LNCaP clone FGC (cell line): ENCODE measurements at regions not wholly inside any gene's neighbourhood (a gene's known extent, or its start where the extent isn't known, plus 50 kb on each side); places are given as distances from the start of the nearest gene placed in this dataset.
A peak's percentile ranks its signal among the peaks of the same experiment; 100 is the strongest.

ENCODE experiments used
- DNase-seq: peaks from one replicate; pipeline ENCODE4 v3.0.0-alpha.2; 2011; ENCODE audit warnings: low read depth
- H3K4me3 ChIP-seq: 2 replicates; pipeline ENCODE4 v1.5.1; 2011; ENCODE audit warnings: mild to moderate bottlenecking, low read depth, low read length, control low read depth
- TF ChIP-seq, protein P1 (sequence below): IDR thresholded peaks from 2 replicates; pipeline ENCODE4 v1.5.1; 2012; ENCODE audit warnings: mild to moderate bottlenecking; ENCODE audit not compliant: control insufficient read depth, insufficient read depth; ENCODE audit errors: extremely low read depth

- TF ChIP-seq, protein P1, sequence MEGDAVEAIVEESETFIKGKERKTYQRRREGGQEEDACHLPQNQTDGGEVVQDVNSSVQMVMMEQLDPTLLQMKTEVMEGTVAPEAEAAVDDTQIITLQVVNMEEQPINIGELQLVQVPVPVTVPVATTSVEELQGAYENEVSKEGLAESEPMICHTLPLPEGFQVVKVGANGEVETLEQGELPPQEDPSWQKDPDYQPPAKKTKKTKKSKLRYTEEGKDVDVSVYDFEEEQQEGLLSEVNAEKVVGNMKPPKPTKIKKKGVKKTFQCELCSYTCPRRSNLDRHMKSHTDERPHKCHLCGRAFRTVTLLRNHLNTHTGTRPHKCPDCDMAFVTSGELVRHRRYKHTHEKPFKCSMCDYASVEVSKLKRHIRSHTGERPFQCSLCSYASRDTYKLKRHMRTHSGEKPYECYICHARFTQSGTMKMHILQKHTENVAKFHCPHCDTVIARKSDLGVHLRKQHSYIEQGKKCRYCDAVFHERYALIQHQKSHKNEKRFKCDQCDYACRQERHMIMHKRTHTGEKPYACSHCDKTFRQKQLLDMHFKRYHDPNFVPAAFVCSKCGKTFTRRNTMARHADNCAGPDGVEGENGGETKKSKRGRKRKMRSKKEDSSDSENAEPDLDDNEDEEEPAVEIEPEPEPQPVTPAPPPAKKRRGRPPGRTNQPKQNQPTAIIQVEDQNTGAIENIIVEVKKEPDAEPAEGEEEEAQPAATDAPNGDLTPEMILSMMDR, result no peak
- no peak overlapping the region for H3K4me3 ChIP-seq
- DNase-seq, result no peak
Measured at GRCh38 chr15:46297766-46298165, 662.9 kb downstream of the SQOR start.

GRCh38 chr15:46300716-46301115 lies 665.9 kb downstream of the SQOR start:
- DNase-seq, result no peak
- no peak overlapping the region for H3K4me3 ChIP-seq
- TF ChIP-seq, protein P1, result no peak

DNA sequence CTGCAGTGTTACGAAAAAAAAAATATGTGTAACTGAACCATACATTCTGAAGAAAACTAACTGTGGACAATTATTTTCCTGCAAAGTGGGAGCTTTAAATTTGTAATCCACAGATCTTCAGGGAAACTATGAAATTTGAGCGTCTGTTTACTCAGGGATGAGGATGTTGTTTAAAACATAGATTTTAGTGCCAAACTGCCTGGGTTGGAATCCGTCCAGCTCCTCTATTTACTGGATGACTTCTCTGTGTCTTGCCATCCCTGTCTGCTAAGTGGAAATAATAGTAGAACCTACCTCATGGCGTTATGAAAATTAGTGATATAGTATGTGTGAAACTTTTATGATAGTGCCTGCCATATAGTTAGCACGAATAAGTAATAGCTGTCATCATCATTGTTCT lies 666.5 kb downstream of the SQOR start:
- peak; percentile 14 for DNase-seq
- H3K4me3 ChIP-seq, result no peak overlapping the region
- TF ChIP-seq, protein P1, result no peak

DNA sequence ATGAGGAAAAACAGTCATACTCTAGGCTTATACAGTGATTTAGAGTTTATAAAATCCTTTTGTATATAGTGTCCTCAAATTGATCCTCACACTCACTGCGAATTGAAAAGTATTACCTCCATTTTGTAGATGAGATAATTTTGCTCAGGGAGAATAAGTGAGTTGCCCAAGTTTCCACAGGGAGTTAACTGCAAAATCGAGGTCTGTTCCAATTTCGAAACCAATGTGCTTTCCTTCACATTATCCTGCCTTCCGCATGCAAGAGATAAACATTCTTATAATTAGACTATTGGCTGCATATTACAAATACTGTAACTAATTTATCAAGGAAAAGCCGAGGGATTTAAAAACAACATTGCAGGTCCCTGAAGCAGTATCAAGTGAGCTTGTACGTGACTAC lies 667.0 kb downstream of the SQOR start:
- DNase-seq, result no peak
- TF ChIP-seq, protein P1, result no peak
- H3K4me3 ChIP-seq, result no peak overlapping the region

- DNase-seq, result peak; percentile 25
- TF ChIP-seq, protein P1, result peak; percentile 85
Measured at GRCh38 chr15:46304321-46304720, 669.5 kb downstream of the SQOR start.

DNA sequence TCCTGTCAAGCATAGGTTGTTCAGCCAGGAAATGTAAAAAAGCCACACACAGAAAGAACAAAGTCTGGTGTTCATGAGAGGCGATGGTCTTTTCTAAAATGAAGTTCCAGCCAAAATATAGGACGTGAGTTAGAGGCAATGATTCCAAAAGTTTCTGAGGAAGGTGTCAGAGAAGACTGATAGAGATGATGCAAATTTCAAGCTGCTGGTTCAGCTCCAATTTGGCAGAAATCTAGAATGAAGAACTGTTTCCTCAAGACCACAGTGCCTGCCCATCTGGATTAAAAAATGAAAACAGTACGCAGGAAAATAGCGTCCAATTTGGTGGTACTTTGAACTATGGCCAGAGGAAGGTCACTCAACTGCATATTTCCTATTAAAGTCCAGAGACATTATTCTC lies 672.9 kb downstream of the SQOR start:
- H3K4me3 ChIP-seq, result no peak overlapping the region
- DNase-seq, result no peak
- TF ChIP-seq, protein P1, result no peak

More at GRCh38 chr15:46304321-46304720, 669.5 kb downstream of the SQOR start:
- H3K4me3 ChIP-seq, result no peak overlapping the region

DNA sequence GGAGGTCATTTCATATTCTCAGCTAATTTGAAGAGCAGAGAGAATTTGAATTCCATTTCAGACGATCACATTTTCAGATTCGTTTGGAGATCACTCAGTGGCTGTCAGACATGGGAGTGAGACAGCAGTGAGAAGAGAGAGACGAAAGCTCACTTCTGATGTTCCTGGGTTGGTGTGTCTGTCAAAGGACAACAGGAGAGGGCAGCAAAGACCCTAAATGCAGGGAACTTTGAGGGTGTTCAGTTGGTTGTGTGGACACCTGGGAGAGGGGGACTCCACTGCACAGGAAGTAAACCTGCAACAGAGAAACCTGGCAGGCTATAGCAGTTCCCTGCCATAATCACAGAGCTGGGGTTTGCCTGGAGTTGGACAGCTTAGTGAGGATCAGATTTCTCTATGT lies 675.1 kb downstream of the SQOR start:
- TF ChIP-seq, protein P1, result no peak
- H3K4me3 ChIP-seq, result no peak overlapping the region
- DNase-seq, result no peak
